GM23338 (cell line): ENCODE measurements at regions not wholly inside any gene's neighbourhood (a gene's known extent, or its start where the extent isn't known, plus 50 kb on each side); places are given as distances from the start of the nearest gene placed in this dataset.

Experiments used
- ATAC-seq: fragments of 200-7000 bp; cut with Tn5 transposase; 3 replicates; pipeline ENCODE4 v1.9.1; 2020
- DNase-seq: peaks from one replicate; pipeline ENCODE4 v3.0.0-alpha.2; 2015; ENCODE audit warnings: low spot score
- H2AFZ ChIP-seq: fragments of 200-600 bp; sonication (generic); 2 replicates; pipeline ENCODE4 v1.8.0; 2016; ENCODE audit warnings: antibody characterized with exemption, mild to moderate bottlenecking, moderate library complexity
- H3F3A ChIP-seq: fragments of 200-600 bp; sonication (generic); replicated peaks from 2 replicates; pipeline ENCODE4 v1.8.0; 2017; ENCODE audit warnings: antibody characterized with exemption, mixed run types, low read depth
- H3K27ac ChIP-seq: fragments of 200-600 bp; sonication (generic); 2 replicates; pipeline ENCODE4 v1.6.1; 2016; ENCODE audit warnings: low read depth
- H3K27me3 ChIP-seq: fragments of 200-600 bp; sonication (generic); 2 replicates; pipeline ENCODE4 v1.8.0; 2016; ENCODE audit warnings: mild to moderate bottlenecking, mixed run types, moderate library complexity; ENCODE audit not compliant: insufficient read depth
- H3K36me3 ChIP-seq: fragments of 200-600 bp; sonication (generic); 2 replicates; pipeline ENCODE4 v1.8.0; 2016; ENCODE audit warnings: mild to moderate bottlenecking; ENCODE audit not compliant: insufficient read depth
- H3K4me1 ChIP-seq: fragments of 200-600 bp; sonication (generic); 2 replicates; pipeline ENCODE4 v1.8.0; 2016; ENCODE audit warnings: mild to moderate bottlenecking, moderate library complexity; ENCODE audit not compliant: insufficient read depth
- H3K4me2 ChIP-seq: fragments of 200-600 bp; sonication (generic); 2 replicates; pipeline ENCODE4 v1.7.1; 2017; ENCODE audit warnings: mixed run types
- H3K4me3 ChIP-seq: fragments of 200-600 bp; sonication (generic); 2 replicates; pipeline ENCODE4 v1.6.1; 2016; ENCODE audit warnings: mixed run types
- H3K79me2 ChIP-seq: fragments of 200-600 bp; sonication (generic); replicated peaks from 2 replicates; pipeline ENCODE4 v1.8.0; 2017; ENCODE audit warnings: mild to moderate bottlenecking; ENCODE audit not compliant: insufficient read depth
- H3K9me2 ChIP-seq: fragments of 200-600 bp; sonication (generic); 2 replicates; pipeline ENCODE4 v1.8.0; 2017; ENCODE audit not compliant: insufficient read depth
- H4K20me1 ChIP-seq: fragments of 200-600 bp; sonication (generic); replicated peaks from 2 replicates; pipeline ENCODE4 v1.8.0; 2017; ENCODE audit warnings: mild to moderate bottlenecking; ENCODE audit not compliant: insufficient read depth
- H3K27ac Mint-ChIP-seq: 2 replicates; pipeline ENCODE4 v1.8.0; 2020; ENCODE audit warnings: inconsistent platforms, mild to moderate bottlenecking, moderate library complexity, mixed read lengths
- H3K27me3 Mint-ChIP-seq: 3 replicates; pipeline ENCODE4 v1.8.0; 2022; ENCODE audit warnings: low read depth, mild to moderate bottlenecking, moderate library complexity, mixed read lengths, inconsistent platforms; ENCODE audit not compliant: insufficient read depth, poor library complexity
- H3K36me3 Mint-ChIP-seq: 3 replicates; pipeline ENCODE4 v1.8.0; 2021; ENCODE audit warnings: low read depth, mild to moderate bottlenecking, inconsistent platforms, moderate library complexity, mixed read lengths
- H3K4me1 Mint-ChIP-seq: 3 replicates; pipeline ENCODE4 v1.8.0; 2020; ENCODE audit warnings: mild to moderate bottlenecking, inconsistent platforms, mixed read lengths
- H3K4me3 Mint-ChIP-seq: 3 replicates; pipeline ENCODE4 v1.8.0; 2021; ENCODE audit warnings: moderate library complexity, mild to moderate bottlenecking, inconsistent platforms, mixed read lengths
- H3K9me3 Mint-ChIP-seq: 3 replicates; pipeline ENCODE4 v1.8.0; 2020; ENCODE audit warnings: moderate library complexity, mild to moderate bottlenecking, inconsistent platforms, mixed read lengths
- CREB1 ChIP-seq: fragments of 250-450 bp; sonication (Bioruptor Pico); IDR thresholded peaks from 2 replicates; pipeline ENCODE4 v1.5.0; 2020; ENCODE audit warnings: low read depth, mild to moderate bottlenecking, moderate library complexity
- EZH2 ChIP-seq: fragments of 200-600 bp; sonication (generic); IDR thresholded peaks from one replicate; pipeline ENCODE4 v1.8.0; 2017; ENCODE audit warnings: antibody characterized with exemption, mild to moderate bottlenecking, low read depth; ENCODE audit not compliant: unreplicated experiment
- EZH2phosphoT487 ChIP-seq: fragments of 200-600 bp; sonication (generic); IDR thresholded peaks from one replicate; pipeline ENCODE4 v1.8.1; 2018; ENCODE audit warnings: antibody characterized with exemption; ENCODE audit not compliant: unreplicated experiment
- JUNB ChIP-seq: IDR thresholded peaks from one replicate; pipeline ENCODE4 v1.6.1; 2016; ENCODE audit warnings: antibody characterized with exemption; ENCODE audit not compliant: unreplicated experiment
- NANOG ChIP-seq: IDR thresholded peaks from 2 replicates; pipeline ENCODE4 v1.6.1; 2016; ENCODE audit warnings: antibody characterized with exemption, borderline replicate concordance
- STAT1 ChIP-seq: IDR thresholded peaks from one replicate; pipeline ENCODE4 v1.6.1; 2016; ENCODE audit warnings: antibody characterized with exemption; ENCODE audit not compliant: unreplicated experiment
- ZNF114 ChIP-seq: fragments of 250-450 bp; sonication (Bioruptor Pico); IDR thresholded peaks from 2 replicates; pipeline ENCODE4 v1.5.0; 2020; ENCODE audit warnings: mild to moderate bottlenecking, moderate library complexity
- TF ChIP-seq, protein P1 (sequence below): IDR thresholded peaks from one replicate; pipeline ENCODE4 v1.6.1; 2018; ENCODE audit warnings: antibody characterized with exemption; ENCODE audit not compliant: unreplicated experiment
- TF ChIP-seq, protein P2 (sequence below), 2 experiments: fragments of 200-600 bp in 1 of 2; sonication (generic) in 1 of 2; conservative IDR thresholded peaks; 2 replicates each; pipeline versions ENCODE4 v1.5.1 to v1.6.1; 2016 to 2017; ENCODE audit warnings: antibody characterized with exemption in 2 of 2, low read depth in 2 of 2, mild to moderate bottlenecking in 2 of 2, moderate library complexity in 1 of 2
- TF ChIP-seq, protein P3 (sequence below): fragments of 250-450 bp; sonication (Bioruptor Pico); IDR thresholded peaks from 2 replicates; pipeline ENCODE4 v1.5.0; 2020; ENCODE audit warnings: mild to moderate bottlenecking, moderate library complexity

DNA sequence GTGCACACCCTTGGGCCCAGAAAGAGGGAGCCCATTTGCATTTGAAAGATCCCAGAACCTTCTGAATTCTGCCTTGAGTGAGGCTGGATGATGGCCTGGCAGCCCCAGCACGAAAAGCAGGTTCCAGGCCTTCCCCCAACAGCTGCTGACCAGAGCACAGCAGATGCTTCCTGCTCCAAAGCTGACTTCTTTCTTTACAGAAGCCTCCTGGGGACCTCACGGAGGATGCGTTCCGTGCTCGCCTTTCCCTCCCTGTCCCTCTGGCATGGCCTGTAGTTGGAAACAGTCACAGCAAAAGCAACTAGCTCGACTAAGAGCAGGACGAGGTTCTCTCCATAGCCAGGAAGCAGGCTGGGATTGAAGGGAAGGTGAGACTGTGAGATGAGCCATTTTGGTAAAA is 107.7 kb upstream of the B3GAT1 start (continued):
- TF ChIP-seq, protein P1, sequence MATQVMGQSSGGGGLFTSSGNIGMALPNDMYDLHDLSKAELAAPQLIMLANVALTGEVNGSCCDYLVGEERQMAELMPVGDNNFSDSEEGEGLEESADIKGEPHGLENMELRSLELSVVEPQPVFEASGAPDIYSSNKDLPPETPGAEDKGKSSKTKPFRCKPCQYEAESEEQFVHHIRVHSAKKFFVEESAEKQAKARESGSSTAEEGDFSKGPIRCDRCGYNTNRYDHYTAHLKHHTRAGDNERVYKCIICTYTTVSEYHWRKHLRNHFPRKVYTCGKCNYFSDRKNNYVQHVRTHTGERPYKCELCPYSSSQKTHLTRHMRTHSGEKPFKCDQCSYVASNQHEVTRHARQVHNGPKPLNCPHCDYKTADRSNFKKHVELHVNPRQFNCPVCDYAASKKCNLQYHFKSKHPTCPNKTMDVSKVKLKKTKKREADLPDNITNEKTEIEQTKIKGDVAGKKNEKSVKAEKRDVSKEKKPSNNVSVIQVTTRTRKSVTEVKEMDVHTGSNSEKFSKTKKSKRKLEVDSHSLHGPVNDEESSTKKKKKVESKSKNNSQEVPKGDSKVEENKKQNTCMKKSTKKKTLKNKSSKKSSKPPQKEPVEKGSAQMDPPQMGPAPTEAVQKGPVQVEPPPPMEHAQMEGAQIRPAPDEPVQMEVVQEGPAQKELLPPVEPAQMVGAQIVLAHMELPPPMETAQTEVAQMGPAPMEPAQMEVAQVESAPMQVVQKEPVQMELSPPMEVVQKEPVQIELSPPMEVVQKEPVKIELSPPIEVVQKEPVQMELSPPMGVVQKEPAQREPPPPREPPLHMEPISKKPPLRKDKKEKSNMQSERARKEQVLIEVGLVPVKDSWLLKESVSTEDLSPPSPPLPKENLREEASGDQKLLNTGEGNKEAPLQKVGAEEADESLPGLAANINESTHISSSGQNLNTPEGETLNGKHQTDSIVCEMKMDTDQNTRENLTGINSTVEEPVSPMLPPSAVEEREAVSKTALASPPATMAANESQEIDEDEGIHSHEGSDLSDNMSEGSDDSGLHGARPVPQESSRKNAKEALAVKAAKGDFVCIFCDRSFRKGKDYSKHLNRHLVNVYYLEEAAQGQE: no peak
- TF ChIP-seq ZNF114 (CRISPR knock-in tag): no peak

DNA sequence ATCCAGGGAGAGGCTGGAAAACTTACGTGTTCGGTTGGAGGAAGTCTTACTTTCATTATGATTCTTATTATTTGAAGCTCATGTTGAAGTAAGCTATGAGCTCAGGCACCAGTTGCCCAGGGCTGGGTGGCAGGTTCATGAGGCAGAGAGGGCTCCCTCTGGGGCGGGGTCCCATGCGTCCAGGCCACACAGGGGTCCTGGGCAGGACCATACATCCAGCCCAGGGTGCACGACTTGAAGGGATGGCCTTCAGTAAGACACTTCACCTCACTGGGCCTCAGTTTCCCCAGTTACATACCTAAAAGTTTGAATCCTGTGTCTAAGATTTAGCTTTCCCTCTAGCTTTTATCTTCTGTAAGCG is 107.3 kb upstream of the B3GAT1 start:
- Histone ChIP-seq H3K4me2 (no peak overlapping the region), H3K27ac (no peak overlapping the region), H3K36me3 (no peaks in the 10 kb centered on the region), H4K20me1 (no peaks in the 10 kb centered on the region), H2AFZ (no peak overlapping the region), H3K79me2 (no peaks in the 10 kb centered on the region), H3K27me3 (no peaks in the 10 kb centered on the region), H3K4me1 (no peaks in the 10 kb centered on the region; the same call in 1 of the 2 replicates), H3K4me3 (no peak overlapping the region), H3K9me2 (no peaks in the 10 kb centered on the region), H3F3A (no peaks in the 10 kb centered on the region)
- H3K4me3 Mint-ChIP-seq: no peak overlapping the region
- H3K9me3 Mint-ChIP-seq: no peaks in the 10 kb centered on the region
- TF ChIP-seq NANOG: no peak
- TF ChIP-seq, protein P2, sequence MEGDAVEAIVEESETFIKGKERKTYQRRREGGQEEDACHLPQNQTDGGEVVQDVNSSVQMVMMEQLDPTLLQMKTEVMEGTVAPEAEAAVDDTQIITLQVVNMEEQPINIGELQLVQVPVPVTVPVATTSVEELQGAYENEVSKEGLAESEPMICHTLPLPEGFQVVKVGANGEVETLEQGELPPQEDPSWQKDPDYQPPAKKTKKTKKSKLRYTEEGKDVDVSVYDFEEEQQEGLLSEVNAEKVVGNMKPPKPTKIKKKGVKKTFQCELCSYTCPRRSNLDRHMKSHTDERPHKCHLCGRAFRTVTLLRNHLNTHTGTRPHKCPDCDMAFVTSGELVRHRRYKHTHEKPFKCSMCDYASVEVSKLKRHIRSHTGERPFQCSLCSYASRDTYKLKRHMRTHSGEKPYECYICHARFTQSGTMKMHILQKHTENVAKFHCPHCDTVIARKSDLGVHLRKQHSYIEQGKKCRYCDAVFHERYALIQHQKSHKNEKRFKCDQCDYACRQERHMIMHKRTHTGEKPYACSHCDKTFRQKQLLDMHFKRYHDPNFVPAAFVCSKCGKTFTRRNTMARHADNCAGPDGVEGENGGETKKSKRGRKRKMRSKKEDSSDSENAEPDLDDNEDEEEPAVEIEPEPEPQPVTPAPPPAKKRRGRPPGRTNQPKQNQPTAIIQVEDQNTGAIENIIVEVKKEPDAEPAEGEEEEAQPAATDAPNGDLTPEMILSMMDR (conservative IDR thresholded peaks at IDR 0.05; ENCODE audit: low read depth in 2 of 2): no peak
- no peak for TF ChIP-seq JUNB
- TF ChIP-seq, protein P1: no peak
- TF ChIP-seq, protein P3, sequence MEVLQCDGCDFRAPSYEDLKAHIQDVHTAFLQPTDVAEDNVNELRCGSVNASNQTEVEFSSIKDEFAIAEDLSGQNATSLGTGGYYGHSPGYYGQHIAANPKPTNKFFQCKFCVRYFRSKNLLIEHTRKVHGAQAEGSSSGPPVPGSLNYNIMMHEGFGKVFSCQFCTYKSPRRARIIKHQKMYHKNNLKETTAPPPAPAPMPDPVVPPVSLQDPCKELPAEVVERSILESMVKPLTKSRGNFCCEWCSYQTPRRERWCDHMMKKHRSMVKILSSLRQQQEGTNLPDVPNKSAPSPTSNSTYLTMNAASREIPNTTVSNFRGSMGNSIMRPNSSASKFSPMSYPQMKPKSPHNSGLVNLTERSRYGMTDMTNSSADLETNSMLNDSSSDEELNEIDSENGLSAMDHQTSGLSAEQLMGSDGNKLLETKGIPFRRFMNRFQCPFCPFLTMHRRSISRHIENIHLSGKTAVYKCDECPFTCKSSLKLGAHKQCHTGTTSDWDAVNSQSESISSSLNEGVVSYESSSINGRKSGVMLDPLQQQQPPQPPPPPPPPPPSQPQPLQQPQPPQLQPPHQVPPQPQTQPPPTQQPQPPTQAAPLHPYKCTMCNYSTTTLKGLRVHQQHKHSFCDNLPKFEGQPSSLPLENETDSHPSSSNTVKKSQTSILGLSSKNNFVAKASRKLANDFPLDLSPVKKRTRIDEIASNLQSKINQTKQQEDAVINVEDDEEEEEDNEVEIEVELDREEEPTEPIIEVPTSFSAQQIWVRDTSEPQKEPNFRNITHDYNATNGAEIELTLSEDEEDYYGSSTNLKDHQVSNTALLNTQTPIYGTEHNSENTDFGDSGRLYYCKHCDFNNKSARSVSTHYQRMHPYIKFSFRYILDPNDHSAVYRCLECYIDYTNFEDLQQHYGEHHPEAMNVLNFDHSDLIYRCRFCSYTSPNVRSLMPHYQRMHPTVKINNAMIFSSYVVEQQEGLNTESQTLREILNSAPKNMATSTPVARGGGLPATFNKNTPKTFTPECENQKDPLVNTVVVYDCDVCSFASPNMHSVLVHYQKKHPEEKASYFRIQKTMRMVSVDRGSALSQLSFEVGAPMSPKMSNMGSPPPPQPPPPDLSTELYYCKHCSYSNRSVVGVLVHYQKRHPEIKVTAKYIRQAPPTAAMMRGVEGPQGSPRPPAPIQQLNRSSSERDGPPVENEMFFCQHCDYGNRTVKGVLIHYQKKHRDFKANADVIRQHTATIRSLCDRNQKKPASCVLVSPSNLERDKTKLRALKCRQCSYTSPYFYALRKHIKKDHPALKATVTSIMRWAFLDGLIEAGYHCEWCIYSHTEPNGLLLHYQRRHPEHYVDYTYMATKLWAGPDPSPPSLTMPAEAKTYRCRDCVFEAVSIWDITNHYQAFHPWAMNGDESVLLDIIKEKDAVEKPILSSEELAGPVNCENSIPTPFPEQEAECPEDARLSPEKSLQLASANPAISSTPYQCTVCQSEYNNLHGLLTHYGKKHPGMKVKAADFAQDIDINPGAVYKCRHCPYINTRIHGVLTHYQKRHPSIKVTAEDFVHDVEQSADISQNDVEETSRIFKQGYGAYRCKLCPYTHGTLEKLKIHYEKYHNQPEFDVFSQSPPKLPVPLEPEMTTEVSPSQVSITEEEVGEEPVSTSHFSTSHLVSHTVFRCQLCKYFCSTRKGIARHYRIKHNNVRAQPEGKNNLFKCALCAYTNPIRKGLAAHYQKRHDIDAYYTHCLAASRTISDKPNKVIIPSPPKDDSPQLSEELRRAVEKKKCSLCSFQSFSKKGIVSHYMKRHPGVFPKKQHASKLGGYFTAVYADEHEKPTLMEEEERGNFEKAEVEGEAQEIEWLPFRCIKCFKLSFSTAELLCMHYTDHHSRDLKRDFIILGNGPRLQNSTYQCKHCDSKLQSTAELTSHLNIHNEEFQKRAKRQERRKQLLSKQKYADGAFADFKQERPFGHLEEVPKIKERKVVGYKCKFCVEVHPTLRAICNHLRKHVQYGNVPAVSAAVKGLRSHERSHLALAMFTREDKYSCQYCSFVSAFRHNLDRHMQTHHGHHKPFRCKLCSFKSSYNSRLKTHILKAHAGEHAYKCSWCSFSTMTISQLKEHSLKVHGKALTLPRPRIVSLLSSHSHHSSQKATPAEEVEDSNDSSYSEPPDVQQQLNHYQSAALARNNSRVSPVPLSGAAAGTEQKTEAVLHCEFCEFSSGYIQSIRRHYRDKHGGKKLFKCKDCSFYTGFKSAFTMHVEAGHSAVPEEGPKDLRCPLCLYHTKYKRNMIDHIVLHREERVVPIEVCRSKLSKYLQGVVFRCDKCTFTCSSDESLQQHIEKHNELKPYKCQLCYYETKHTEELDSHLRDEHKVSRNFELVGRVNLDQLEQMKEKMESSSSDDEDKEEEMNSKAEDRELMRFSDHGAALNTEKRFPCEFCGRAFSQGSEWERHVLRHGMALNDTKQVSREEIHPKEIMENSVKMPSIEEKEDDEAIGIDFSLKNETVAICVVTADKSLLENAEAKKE (CRISPR knock-in tag): no peak
- TF ChIP-seq EZH2phosphoT487: no peak
- TF ChIP-seq EZH2: no peak
- no peak for TF ChIP-seq CREB1 (CRISPR knock-in tag)
- no peak for TF ChIP-seq STAT1
- no peak overlapping the region for H3K27ac Mint-ChIP-seq
- H3K27me3 Mint-ChIP-seq: peaks cover 12% of the 10 kb centered on the region
- DNase-seq: no peak
- H3K36me3 Mint-ChIP-seq: no peaks in the 10 kb centered on the region
- no peak for ATAC-seq
- H3K4me1 Mint-ChIP-seq: peaks cover 17% of the 10 kb centered on the region
